Skin epidermis (tissue), 12 donors: ENCODE measurements at regions not wholly inside any gene's neighbourhood (a gene's known extent, or its start where the extent isn't known, plus 50 kb on each side); places are given as distances from the start of the nearest gene placed in this dataset.
"Not testable (repeated sequence)": the region's sequence is repeated elsewhere in the genome, so short reads cannot be mapped to it uniquely, and the experiment has no call there.

Source experiments
- H3K27ac ChIP-seq, 21 experiments: fragments of 200-600 bp; sonication (generic) in 11 of 21; one replicate each; pipeline ENCODE4 v1.5.0; 2020; ENCODE audit warnings: mild to moderate bottlenecking in 3 of 21, inconsistent platforms in 2 of 21, moderate library complexity in 2 of 21
- H3K4me3 ChIP-seq, 7 experiments: fragments of 200-600 bp; sonication (generic) in 2 of 7; one replicate each; pipeline ENCODE4 v1.5.0; 2020; ENCODE audit warnings: inconsistent platforms in 2 of 7, mild to moderate bottlenecking in 2 of 7, moderate library complexity in 1 of 7

GRCh38 chr6:25138233-25138933, 140.8 kb upstream of the CARMIL1 start:
- peak overlapping the region; percentile 29 to 50 (median 36) for H3K4me3 ChIP-seq
- peak overlapping the region; percentile 41 to 98 (median 84) for H3K27ac ChIP-seq

DNA sequence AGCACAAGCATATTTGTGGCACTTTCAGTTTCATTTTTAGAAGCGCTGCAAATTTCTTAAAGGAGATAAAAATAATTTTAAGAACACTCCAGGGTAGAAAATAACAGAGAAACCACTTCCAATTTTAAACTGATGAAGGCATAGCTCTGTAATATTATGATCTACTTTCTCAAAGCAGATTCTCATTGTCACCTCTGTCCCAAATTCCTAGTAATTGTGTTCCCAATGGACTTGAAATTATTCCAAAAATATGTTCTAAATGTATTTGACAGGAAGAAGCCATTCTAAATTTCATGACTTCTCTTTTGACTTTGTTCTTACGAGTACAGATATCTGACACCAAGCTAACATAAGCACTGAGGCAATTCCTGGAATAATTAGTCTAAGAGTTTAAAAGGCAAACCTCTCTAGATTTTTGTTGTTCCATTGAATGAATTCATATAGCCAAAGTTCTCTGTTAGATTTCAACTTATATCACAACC, 140.2 kb upstream of the CARMIL1 start:
- Histone ChIP-seq H3K27ac (peak overlapping the region in 20 of 21 experiments; percentile 70 to 98 (median 85)), H3K4me3 (peak overlapping the region; percentile 29 to 50 (median 36))

DNA sequence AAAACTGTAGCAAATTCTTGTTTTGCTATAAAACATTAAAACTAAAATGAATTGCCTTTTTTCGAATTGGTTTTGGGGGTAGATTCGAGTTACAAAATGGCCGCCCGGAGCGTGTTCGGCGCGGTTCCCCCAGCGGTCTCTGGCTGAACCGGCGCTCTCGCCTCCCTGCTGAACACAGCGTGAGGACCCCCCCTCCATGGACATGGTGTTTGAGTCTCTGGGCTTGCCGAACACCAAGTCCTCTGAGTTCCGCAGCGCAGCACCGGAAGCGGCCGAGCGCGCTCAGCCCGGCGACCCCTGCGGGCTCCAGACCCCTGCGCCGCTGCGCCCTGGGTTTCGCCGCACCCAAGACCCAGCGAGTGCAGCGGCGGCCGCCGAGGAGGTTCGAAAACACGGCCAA, 139.6 kb upstream of the CARMIL1 start:
- Histone ChIP-seq H3K27ac (peak overlapping the region in 13 of 21 experiments; percentile 13 to 98 (median 86)), H3K4me3 (peak overlapping the region in 2 of 7 experiments; percentile 23 to 29)

GRCh38 chr6:25142506-25142905, 136.7 kb upstream of the CARMIL1 start:
- Histone ChIP-seq H3K27ac (no peak overlapping the region), H3K4me3 (no peak overlapping the region)

DNA sequence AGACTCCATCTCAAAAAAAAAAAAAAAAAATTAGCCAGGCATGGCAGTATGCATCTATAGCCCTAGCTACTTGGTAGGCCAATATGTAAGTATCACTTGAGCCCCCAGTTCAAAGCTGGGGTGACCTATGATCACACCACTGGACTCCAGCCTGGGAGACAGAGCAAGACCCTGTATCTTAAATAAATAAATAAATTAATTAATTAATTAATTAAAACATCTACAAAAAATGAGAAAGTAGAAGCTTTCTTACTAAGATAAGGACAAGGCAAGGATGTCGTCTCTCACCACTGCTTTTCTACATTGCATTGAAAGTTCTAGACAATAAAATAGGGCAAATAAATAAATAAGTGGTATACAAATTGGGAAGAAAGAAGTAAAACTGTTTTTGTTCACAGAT, 134.3 kb upstream of the CARMIL1 start:
- H3K4me3 ChIP-seq, result no peak overlapping the region
- H3K27ac ChIP-seq, result no peak overlapping the region

- no peak overlapping the region for H3K27ac ChIP-seq
- H3K4me3 ChIP-seq, result no peak overlapping the region
Measured at GRCh38 chr6:25147223-25147622, 132.0 kb upstream of the CARMIL1 start.

DNA sequence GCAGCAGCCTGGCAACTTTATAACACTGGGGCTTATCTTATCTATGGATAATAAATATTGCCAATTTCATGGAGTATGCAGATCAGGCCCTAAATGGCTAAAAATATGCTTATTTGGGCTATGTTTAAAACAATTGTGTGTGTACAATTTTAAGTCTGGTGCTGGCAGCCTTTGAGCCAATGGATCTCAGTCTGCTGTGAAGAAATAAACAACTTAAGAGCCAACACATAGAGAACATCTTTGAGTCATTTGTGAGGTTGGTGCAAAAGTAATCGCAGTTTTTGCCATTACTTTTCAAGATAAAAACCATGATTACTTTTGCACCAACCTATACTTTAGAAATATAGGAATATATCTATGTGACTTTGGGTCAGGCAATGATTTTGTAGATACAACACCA, 129.1 kb upstream of the CARMIL1 start:
- Histone ChIP-seq H3K4me3 (no peak overlapping the region), H3K27ac (peak overlapping the region in 2 of 21 experiments; percentile 19 to 40)

DNA sequence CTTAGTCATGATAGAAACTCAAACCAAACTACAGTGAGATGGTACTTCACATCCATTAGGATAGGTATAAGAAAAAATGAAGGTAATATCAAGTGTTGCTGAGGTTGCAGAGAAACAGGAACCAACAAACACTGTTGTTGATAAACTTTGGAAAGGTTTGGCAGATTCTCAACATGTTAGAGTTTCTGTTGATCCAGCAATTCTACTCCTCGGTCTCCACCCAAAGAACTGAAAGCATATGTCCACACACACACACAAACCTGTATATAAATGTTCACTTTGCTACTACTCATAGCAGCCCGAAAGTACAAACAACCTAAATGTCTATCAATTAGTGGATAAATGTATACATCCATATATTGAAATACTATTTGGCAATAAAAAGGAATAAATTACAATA, 128.3 kb upstream of the CARMIL1 start:
- Histone ChIP-seq H3K27ac (no peak overlapping the region), H3K4me3 (no peak overlapping the region)

GRCh38 chr6:25153079-25153478, 126.1 kb upstream of the CARMIL1 start:
- Histone ChIP-seq H3K27ac (no peak overlapping the region), H3K4me3 (no peak overlapping the region)

DNA sequence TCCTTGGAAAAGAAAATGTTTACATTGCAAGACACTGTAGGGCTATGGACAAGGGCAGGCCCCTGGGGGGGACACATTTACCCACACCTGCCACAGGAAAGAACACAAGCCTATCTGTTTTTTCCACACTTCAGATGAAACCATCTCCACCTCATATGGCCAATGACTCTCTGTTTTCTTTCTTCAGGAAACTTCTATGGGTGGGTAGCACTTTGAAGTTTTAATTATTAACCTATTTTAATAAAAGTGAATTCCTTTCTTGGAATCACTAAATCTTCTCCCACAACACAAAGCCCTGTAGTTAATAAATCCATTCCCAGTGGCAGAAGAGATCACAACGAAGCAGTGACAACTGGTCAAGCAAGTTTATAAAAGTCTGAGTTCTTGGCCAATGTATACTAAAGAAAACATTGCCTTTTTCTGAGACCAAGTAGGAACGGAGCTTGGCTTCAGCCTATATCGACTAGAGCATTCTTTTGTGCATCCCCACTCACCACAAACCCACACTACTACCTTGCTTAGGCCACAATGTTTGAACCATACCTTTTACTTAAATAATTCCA, 125.1 kb upstream of the CARMIL1 start:
- Histone ChIP-seq H3K27ac (no peak overlapping the region), H3K4me3 (no peak overlapping the region)

DNA sequence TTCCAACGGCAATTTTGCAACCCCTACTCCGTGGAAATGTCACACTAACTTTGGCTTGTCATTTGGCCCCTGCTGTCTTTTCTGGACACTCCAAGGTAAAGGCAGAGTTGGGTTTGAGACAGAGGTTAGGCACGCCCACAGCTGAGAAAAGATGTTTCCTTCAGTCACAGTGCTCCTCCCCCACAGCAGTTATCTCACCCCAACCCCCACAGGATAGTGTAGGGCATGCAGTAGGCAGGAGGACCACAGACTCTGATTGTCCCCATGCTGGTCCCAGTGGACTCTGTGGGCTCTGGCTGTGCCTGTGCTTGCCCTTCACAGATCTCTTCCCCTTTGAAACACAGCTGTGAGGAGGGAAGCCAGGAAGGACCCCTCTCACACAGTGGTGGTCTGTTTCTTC, 124.0 kb upstream of the CARMIL1 start:
- no peak overlapping the region for H3K4me3 ChIP-seq
- no peak overlapping the region for H3K27ac ChIP-seq

- no peak overlapping the region for H3K4me3 ChIP-seq
- no peak overlapping the region for H3K27ac ChIP-seq
Measured at GRCh38 chr6:25156123-25156522, 123.1 kb upstream of the CARMIL1 start.

DNA sequence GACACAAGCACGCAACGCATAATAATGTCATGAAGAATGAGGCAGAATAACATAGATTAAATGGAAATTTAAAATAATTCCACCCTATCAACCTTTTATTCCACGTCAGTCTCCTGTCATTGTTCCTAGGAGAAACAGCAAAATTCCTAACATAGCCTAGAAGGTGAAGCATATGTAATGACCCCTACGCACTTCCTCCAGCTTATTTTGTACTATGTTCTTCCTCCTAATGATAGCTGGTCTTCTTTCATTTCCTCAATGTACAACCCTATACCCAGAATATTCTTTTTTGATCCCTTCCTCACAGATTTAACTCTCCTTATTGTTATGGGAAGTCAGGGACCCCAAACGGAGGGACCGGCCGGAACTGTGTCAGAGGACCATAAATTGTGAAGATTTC, 122.0 kb upstream of the CARMIL1 start:
- H3K4me3 ChIP-seq, result no peak overlapping the region
- H3K27ac ChIP-seq, result no peak overlapping the region

GRCh38 chr6:25157842-25158241, 121.3 kb upstream of the CARMIL1 start:
- no peak overlapping the region for H3K27ac ChIP-seq
- H3K4me3 ChIP-seq, result no peak overlapping the region

DNA sequence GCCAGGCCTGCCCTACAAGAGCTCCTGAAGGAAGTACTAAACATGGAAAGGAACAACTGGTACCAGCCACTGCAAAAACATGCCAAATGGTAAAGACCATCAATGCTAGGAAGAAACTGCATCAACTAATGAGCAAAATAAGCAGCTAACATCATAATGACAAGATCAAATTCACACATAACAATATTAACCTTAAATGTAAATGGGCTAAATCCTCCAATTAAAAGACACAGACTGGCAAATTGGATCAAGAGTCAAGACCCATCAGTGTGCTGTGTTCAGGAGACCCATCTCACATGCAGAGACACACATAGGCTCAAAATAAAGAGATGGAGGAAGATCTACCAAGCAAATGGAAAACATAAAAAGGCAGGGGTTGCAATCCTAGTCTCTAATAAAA, 119.0 kb upstream of the CARMIL1 start:
- H3K27ac ChIP-seq, H3K4me3 ChIP-seq: not testable (repeated sequence)

- H3K4me3 ChIP-seq, result no peak overlapping the region
- H3K27ac ChIP-seq, result no peak overlapping the region
Measured at GRCh38 chr6:25165177-25165576, 114.0 kb upstream of the CARMIL1 start.

DNA sequence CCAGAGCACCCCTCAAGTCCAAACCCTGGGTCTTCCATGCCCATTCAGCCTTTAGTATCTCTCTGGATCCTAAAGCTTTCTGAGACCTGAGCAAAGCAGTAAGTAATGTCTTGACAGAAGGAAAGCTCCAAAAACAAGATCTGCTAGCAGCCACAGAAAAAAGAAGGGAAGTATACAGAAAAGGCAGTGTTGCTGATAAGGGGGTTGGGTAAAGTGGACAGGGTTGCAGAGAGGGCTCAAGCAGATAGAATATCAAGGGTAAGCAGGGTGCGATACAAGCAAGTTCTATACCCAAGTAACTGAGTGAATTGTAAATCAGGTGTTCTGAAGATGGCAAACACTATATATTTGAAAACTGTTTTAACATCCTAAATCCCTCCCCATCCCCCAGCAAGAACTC, 113.4 kb upstream of the CARMIL1 start:
- Histone ChIP-seq H3K27ac (no peak overlapping the region), H3K4me3 (no peak overlapping the region)

- no peak overlapping the region for H3K27ac ChIP-seq
- H3K4me3 ChIP-seq, result no peak overlapping the region
Measured at GRCh38 chr6:25166955-25167748, 112.0 kb upstream of the CARMIL1 start.

GRCh38 chr6:25167961-25168360, 111.2 kb upstream of the CARMIL1 start:
- Histone ChIP-seq H3K27ac (peak overlapping the region in 1 of 21 experiments; percentile 4), H3K4me3 (no peak overlapping the region)

GRCh38 chr6:25168637-25169036, 110.5 kb upstream of the CARMIL1 start:
- Histone ChIP-seq H3K27ac (peak overlapping the region in 1 of 21 experiments; percentile 4), H3K4me3 (no peak overlapping the region)

DNA sequence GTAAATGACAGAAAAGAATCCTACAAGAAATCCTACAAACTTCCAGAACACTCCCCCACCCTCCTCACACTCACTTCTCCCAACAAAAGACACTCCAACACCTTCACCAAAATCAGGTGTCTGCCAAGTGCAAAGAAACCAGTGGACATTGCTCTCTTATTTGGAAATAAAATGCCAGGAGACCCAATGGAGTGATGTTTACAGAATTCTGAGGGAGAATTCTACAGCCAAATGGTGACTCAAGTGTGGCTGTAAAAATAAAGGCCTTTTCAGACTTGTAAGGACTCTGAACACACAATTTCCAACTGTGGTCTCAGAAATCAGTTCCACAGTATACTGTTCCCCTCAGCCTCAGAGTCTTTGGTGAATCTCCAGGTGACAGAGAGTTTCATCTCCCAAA, 109.6 kb upstream of the CARMIL1 start:
- Histone ChIP-seq H3K4me3 (no peak overlapping the region), H3K27ac (peak overlapping the region in 14 of 21 experiments; percentile 1 to 77 (median 35))
